OCI-LY7 (cell line): ENCODE measurements at regions not wholly inside any gene's neighbourhood (a gene's known extent, or its start where the extent isn't known, plus 50 kb on each side); places are given as distances from the start of the nearest gene placed in this dataset.

Source experiments
- EZH2phosphoT487 ChIP-seq: fragments of 200-600 bp; sonication (generic); IDR thresholded peaks from 2 replicates; pipeline ENCODE4 v1.6.1; 2018; ENCODE audit warnings: low read depth, borderline replicate concordance, mild to moderate bottlenecking, mixed run types, antibody characterized with exemption, low read length, moderate library complexity, mixed read lengths
- TF ChIP-seq, protein P1 (sequence below): fragments of 200-600 bp; sonication (generic); conservative IDR thresholded peaks from 2 replicates; pipeline ENCODE4 v1.5.1; 2014; ENCODE audit warnings: mild to moderate bottlenecking, antibody characterized with exemption, low read length, moderate library complexity, mixed read lengths

DNA sequence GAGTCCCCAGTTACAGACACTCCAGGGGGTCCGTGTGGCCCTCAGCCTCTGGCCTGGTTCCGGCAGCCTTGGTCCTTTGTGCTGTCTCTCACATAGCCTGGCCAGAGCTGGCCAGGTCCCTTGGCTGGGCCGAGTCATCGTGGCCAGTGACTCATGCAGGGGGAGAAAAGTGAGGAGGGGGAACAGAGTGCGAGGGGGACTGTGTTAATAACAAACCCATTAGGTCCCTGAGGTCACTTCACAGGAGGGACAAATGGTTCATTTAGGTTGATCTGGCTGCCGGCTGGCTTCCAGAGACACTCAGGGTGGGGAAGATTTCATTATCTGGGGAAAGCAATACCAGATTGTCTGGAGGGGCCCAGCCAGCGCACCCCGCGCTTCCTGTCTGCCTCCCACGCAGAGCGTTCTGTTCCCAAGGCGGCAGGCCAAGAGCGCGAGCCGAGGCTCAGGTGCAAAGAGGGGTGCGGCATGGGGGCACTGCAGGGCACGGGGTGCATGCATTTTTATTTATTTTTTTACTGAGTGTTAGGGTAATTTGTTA lies 223.1 kb downstream of the SEC14L1 start:
- TF ChIP-seq, protein P1, sequence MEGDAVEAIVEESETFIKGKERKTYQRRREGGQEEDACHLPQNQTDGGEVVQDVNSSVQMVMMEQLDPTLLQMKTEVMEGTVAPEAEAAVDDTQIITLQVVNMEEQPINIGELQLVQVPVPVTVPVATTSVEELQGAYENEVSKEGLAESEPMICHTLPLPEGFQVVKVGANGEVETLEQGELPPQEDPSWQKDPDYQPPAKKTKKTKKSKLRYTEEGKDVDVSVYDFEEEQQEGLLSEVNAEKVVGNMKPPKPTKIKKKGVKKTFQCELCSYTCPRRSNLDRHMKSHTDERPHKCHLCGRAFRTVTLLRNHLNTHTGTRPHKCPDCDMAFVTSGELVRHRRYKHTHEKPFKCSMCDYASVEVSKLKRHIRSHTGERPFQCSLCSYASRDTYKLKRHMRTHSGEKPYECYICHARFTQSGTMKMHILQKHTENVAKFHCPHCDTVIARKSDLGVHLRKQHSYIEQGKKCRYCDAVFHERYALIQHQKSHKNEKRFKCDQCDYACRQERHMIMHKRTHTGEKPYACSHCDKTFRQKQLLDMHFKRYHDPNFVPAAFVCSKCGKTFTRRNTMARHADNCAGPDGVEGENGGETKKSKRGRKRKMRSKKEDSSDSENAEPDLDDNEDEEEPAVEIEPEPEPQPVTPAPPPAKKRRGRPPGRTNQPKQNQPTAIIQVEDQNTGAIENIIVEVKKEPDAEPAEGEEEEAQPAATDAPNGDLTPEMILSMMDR = no peak
- no peak for TF ChIP-seq EZH2phosphoT487
